ENCODE measurements at regions not wholly inside any gene's neighbourhood (a gene's known extent, or its start where the extent isn't known, plus 50 kb on each side); places are given as distances from the start of the nearest gene placed in this dataset.

DNA sequence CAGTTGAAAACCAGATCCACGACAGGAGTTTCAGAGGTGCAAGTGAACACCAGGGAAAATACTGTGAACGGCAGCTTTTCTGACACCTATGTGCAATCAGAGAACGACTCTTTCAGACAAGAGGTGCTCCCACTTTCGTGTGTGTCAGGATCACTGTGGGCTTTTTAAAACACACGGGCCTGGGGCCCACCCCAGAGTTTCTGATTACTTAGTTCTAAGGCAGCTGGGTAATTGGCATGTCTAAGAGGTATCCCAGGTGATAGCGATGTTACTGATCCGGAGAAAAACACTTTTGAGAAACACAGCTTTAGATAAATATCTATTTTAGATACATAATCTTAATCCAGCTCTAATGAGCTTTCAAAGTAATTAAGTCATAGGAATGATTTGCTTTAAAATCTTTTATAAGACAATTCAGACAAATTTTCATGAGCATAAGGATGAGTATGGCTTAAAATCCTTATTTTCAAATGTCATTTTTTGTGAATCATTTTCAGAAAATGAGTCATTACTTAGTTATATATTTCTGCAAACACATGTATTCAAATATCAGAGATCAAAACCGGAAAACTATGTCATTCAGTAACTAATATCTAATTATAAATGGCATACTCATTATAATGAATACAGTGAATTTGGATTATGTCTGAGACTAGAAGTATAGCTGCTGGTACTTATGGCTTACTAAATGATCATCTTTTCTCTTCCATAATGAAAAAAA is 217.9 kb upstream of the PSMD7 start:
- TF ChIP-seq, protein P1, sequence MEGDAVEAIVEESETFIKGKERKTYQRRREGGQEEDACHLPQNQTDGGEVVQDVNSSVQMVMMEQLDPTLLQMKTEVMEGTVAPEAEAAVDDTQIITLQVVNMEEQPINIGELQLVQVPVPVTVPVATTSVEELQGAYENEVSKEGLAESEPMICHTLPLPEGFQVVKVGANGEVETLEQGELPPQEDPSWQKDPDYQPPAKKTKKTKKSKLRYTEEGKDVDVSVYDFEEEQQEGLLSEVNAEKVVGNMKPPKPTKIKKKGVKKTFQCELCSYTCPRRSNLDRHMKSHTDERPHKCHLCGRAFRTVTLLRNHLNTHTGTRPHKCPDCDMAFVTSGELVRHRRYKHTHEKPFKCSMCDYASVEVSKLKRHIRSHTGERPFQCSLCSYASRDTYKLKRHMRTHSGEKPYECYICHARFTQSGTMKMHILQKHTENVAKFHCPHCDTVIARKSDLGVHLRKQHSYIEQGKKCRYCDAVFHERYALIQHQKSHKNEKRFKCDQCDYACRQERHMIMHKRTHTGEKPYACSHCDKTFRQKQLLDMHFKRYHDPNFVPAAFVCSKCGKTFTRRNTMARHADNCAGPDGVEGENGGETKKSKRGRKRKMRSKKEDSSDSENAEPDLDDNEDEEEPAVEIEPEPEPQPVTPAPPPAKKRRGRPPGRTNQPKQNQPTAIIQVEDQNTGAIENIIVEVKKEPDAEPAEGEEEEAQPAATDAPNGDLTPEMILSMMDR (IDR thresholded peaks at IDR 0.05; ENCODE audit: low read depth, low read length, poor library complexity, severe bottlenecking): no peak
- TF ChIP-seq EZH2phosphoT487 (IDR thresholded peaks at IDR 0.05; ENCODE audit: borderline replicate concordance, low read length): no peak

Measured in DOHH2 (cell line).